Femur (tissue), 1 donor: ENCODE measurements at regions not wholly inside any gene's neighbourhood (a gene's known extent, or its start where the extent isn't known, plus 50 kb on each side); places are given as distances from the start of the nearest gene placed in this dataset.
"Not testable (repeated sequence)": the region's sequence is repeated elsewhere in the genome, so short reads cannot be mapped to it uniquely, and the experiment has no call there.

Experiments
- DNase-seq: peaks from one replicate; pipeline ENCODE4 v3.0.0-alpha.2; 2017

DNA sequence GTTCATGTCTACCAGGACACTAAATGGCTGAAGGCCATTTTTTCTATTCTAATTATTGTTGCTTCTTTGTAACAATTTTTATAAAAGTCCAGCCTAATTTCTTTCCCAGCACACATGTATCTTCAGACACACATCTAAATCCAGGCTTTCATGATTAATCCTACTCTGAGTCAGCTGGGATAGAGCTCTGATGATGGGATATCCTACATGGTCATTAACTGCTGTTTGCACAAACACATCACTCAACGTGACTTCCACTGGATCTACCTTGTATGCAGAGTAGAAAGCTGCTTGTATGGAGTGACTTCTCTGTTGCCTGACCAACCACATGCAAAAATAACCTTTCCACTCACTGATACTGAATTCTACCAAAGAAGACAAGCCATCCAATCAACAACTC is 260.9 kb downstream of the AHR start:
- DNase-seq = no peak

DNA sequence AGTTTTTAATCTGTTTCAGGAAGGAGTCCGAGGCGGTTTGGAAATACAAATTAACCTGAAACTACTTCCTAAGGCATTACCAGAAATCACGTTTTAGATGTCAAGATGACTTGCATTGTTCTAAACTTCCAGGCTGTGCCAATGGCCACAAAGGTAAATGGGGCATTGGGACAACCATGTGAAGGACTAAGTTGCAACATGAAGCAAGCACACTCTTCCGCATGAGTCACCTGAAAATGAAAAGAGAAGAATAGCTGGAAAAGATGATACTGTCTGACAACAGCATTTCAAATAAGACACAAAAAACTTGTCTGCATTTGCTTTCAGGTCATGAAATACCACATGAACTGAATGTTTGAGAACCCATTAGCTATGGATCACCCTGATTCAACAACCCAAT is 262.1 kb downstream of the AHR start:
- no peak for DNase-seq

GRCh38 chr7:17560966-17561365 is 262.5 kb downstream of the AHR start:
- DNase-seq = no peak

GRCh38 chr7:17564678-17565212 is 266.3 kb downstream of the AHR start:
- DNase-seq = no peak

- DNase-seq = no peak
Observed at GRCh38 chr7:17580141-17580540, 281.7 kb downstream of the AHR start.

GRCh38 chr7:17580856-17581255 is 282.4 kb downstream of the AHR start:
- no peak for DNase-seq

- no peak for DNase-seq
Observed at GRCh38 chr7:17581301-17581700, 282.8 kb downstream of the AHR start.

- DNase-seq = not testable (repeated sequence)
Observed at GRCh38 chr7:17582696-17583095, 284.2 kb downstream of the AHR start.

GRCh38 chr7:17583786-17584185 is 285.3 kb downstream of the AHR start:
- DNase-seq = no peak

GRCh38 chr7:17584822-17585221 is 286.4 kb downstream of the AHR start:
- DNase-seq = no peak

- DNase-seq = no peak
Observed at GRCh38 chr7:17586711-17587110, 288.3 kb downstream of the AHR start.

- no peak for DNase-seq
Observed at GRCh38 chr7:17588730-17589129, 290.3 kb downstream of the AHR start.

GRCh38 chr7:17589671-17590070 is 291.2 kb downstream of the AHR start:
- DNase-seq = no peak

- no peak for DNase-seq
Observed at GRCh38 chr7:17590221-17590620, 291.8 kb downstream of the AHR start.

DNA sequence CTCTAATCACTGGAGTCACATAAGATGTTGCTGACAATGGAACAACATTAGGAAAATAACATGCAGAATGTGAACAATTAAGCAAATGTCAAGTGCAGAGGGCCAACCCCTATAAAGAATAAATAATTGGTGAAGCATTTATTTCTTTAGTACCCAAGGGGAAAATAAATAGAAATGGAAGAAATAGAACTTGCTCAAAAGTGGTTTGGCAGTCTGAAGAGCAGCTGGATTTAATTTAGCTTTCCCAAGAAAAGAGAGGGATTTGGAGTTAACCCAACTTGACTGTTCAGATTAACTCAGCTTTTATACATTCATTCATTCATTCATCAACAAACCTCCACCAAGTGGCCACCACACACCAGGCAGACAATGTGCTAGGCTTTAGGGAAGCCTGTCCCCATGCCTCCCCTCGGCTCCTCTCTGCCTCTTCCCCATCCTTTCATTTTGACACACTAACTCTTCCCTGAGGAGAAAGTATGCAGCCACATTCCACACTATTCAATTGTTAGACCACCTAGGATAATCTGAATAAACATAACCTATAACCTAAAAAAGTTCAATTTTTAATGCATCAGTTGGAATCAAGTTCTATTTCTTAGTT is 295.5 kb downstream of the AHR start:
- peak; percentile 44 for DNase-seq

- no peak for DNase-seq
Observed at GRCh38 chr7:17595546-17595945, 297.1 kb downstream of the AHR start.

DNA sequence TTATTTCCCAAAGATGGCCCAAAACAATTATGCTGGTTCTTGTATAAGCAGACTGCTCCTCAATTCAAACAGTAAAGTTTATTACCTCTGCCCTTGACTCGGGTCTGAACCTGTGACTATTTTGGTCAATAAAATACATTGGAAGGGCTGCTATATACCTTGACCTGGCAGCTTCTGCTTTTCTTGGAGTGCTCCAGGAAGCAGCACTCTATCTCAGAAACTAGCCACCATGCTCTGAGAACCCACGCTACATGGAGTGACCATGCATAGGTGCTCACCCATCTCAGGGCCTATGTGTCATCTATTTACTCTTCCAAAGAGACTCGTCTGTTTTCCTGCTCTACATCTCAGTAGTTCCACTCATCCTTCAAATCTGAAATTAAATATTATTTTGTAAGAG is 299.9 kb downstream of the AHR start:
- no peak for DNase-seq

GRCh38 chr7:17598846-17599245 is 300.4 kb downstream of the AHR start:
- no peak for DNase-seq

DNA sequence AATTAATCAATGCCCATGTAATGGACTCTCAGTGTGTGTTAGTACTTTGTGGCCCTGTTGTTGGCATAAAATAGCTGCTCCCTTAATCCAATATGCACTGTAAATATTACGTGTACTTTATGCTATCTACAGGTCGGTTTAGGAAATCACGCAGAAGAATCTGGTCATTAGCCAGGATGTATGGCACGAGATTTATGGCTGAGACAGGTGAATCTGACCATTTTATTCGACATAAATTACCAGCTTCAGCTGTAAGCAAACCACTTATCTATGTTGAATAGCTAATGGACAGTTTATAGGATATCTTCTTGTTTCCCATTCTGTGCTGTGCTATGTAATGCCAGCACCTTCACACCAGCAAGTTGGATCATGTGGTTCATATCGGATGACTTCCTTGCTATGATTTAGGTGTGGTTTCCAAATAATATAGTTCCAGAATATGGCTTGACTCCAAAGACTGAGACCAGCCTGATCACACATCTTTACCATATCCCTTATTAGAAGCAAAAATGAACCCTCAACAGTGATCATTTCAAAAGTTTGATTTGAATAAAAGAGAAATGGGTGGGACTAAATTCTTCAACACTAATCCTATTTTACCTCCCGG is 301.4 kb downstream of the AHR start:
- no peak for DNase-seq

GRCh38 chr7:17600340-17600752 is 301.9 kb downstream of the AHR start:
- no peak for DNase-seq

DNA sequence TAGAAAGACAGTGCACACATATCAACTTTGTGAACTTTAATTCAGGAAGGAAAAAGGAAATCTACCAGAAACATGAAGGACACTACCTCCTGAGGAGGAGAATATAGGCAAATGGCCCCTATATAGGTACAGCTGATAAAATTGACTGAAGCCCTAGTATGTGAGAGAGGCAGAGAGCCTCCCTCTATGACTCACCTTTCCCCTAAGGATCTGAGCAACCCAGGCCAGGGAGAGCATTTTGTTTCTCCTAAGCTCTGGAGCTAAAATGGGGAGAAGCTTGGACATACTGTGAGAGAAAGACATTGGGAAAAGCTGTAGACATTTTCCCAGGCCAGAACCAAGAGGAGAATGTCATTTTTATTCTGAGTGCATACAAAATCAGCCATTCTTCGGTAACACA is 303.5 kb downstream of the AHR start:
- DNase-seq = no peak

DNA sequence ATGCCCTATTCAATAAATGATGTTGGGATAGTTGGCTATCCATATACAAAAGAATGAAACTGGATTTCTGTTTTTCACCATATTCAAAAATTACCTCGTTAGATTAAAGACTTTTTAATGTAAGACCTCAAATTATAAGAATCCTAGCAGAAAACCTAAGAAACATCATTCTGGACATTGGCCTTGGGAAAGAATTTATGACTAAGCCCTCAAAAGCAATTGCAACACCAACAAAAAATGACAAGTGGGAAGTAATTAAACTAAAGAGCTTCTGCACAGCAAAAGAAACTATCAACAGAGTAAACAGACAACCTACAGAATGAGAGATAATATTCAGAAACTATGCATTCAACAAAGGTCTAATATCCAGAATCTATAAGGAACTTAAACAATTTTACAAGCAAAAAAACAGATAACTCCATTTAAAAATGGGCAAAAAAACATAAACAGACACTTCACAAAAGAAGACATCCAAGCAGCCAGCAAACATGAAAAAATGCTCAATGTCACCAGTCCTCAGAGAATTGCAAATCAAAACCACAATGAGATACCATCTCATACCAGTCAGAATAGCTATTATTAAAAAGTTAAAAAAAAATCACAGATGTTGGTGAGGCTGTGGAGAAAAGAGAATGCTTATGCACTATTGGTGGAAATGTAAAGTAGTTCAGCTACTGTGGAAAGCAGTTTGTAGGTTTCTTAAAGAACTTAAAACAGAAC is 309.8 kb downstream of the AHR start:
- no peak for DNase-seq

- DNase-seq = no peak
Observed at GRCh38 chr7:17611611-17612010, 313.2 kb downstream of the AHR start.

DNA sequence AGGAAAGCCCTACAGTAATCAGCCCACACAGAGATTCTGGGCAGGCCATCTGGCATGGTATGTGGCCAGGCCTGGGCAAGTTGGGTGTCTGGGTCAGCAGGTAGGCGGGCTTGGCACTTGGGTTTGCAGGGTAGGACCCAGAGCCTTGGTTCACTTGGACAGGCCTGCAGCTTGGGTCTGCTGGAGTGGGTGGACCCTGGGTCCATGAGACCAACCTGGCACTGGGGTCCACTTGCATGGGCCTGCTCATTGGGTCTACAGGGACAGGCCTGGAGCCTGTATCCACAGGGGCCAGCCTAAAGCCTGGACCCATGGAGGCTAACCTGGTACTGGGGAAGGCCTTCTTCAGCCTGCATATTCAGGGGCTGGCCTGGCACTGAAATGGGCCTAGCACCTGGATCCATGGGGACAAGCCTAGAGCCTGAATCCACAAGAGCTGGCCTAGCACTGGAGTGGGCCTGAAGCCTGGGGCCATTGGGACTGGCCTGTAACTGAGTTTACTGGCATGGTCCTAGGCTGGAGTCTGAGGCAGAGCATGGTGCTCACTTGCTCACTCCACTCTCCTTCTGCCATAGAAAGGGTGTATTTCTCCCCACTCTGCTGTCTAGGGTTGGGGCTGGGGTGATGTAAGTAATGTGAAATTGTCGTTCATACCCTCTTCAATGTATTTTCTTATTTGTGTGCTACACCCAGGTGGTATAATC is 315.0 kb downstream of the AHR start:
- DNase-seq = no peak
